ENCODE measurements at regions not wholly inside any gene's neighbourhood (a gene's known extent, or its start where the extent isn't known, plus 50 kb on each side); places are given as distances from the start of the nearest gene placed in this dataset.

- Mint-ChIP-seq H3K27ac (ENCODE audit: unreplicated experiment) (no peak overlapping the region), H3K27me3 (ENCODE audit: unreplicated experiment) (no peaks in the 10 kb centered on the region)
- TF ChIP-seq CTCF (IDR thresholded peaks at IDR 0.05; ENCODE audit: partially characterized antibody, unreplicated experiment), result no peak
These were observed 95.3 kb upstream of the CCDC112 start for GRCh38 chr5:115391780-115392179.

GRCh38 chr5:115389799-115390382 is 93.4 kb upstream of the CCDC112 start:
- no peak for TF ChIP-seq CTCF (IDR thresholded peaks at IDR 0.05; ENCODE audit: partially characterized antibody, unreplicated experiment)
- no peaks in the 10 kb centered on the region for H3K27me3 Mint-ChIP-seq (ENCODE audit: unreplicated experiment)
- no peak overlapping the region for H3K4me3 Mint-ChIP-seq (ENCODE audit: unreplicated experiment)
- H3K36me3 Mint-ChIP-seq (ENCODE audit: unreplicated experiment), result peaks cover 6% of the 10 kb centered on the region
- no peak for DNase-seq
- H3K9me3 Mint-ChIP-seq (ENCODE audit: unreplicated experiment), result peaks cover 6% of the 10 kb centered on the region
- no peak overlapping the region for H3K27ac Mint-ChIP-seq (ENCODE audit: unreplicated experiment)
- peaks cover 9% of the 10 kb centered on the region for H3K4me1 Mint-ChIP-seq (ENCODE audit: low read depth, unreplicated experiment)

More at GRCh38 chr5:115391780-115392179, 95.3 kb upstream of the CCDC112 start:
- H3K4me1 Mint-ChIP-seq (ENCODE audit: low read depth, unreplicated experiment), result peaks cover 9% of the 10 kb centered on the region
- no peak for DNase-seq
- H3K9me3 Mint-ChIP-seq (ENCODE audit: unreplicated experiment), result peaks cover 5% of the 10 kb centered on the region
- no peak overlapping the region for H3K4me3 Mint-ChIP-seq (ENCODE audit: unreplicated experiment)
- peaks cover 6% of the 10 kb centered on the region for H3K36me3 Mint-ChIP-seq (ENCODE audit: unreplicated experiment)

- H3K4me3 Mint-ChIP-seq (ENCODE audit: unreplicated experiment), result peak overlapping the region; percentile 27
- H3K36me3 Mint-ChIP-seq (ENCODE audit: unreplicated experiment), result peaks cover 6% of the 10 kb centered on the region
- no peak for TF ChIP-seq CTCF (IDR thresholded peaks at IDR 0.05; ENCODE audit: partially characterized antibody, unreplicated experiment)
- peaks cover 9% of the 10 kb centered on the region for H3K4me1 Mint-ChIP-seq (ENCODE audit: low read depth, unreplicated experiment)
- peak overlapping the region; percentile 48 for H3K27ac Mint-ChIP-seq (ENCODE audit: unreplicated experiment)
- DNase-seq, result no peak
- H3K9me3 Mint-ChIP-seq (ENCODE audit: unreplicated experiment), result peaks cover 4% of the 10 kb centered on the region
- no peaks in the 10 kb centered on the region for H3K27me3 Mint-ChIP-seq (ENCODE audit: unreplicated experiment)
These were observed 92.8 kb upstream of the CCDC112 start for GRCh38 chr5:115389034-115389798.

GRCh38 chr5:115388240-115388639 is 91.8 kb upstream of the CCDC112 start:
- Mint-ChIP-seq H3K9me3 (ENCODE audit: unreplicated experiment) (peaks cover 3% of the 10 kb centered on the region), H3K4me1 (ENCODE audit: low read depth, unreplicated experiment) (peaks cover 9% of the 10 kb centered on the region), H3K27ac (ENCODE audit: unreplicated experiment) (peak overlapping the region; percentile 30), H3K4me3 (ENCODE audit: unreplicated experiment) (no peak overlapping the region), H3K36me3 (ENCODE audit: unreplicated experiment) (peaks cover 6% of the 10 kb centered on the region), H3K27me3 (ENCODE audit: unreplicated experiment) (no peaks in the 10 kb centered on the region)
- DNase-seq, result no peak
- TF ChIP-seq CTCF (IDR thresholded peaks at IDR 0.05; ENCODE audit: partially characterized antibody, unreplicated experiment), result no peak

GRCh38 chr5:115387816-115388215 is 91.4 kb upstream of the CCDC112 start:
- H3K4me3 Mint-ChIP-seq (ENCODE audit: unreplicated experiment), result no peak overlapping the region
- H3K27me3 Mint-ChIP-seq (ENCODE audit: unreplicated experiment), result no peaks in the 10 kb centered on the region
- H3K36me3 Mint-ChIP-seq (ENCODE audit: unreplicated experiment), result peaks cover 5% of the 10 kb centered on the region
- no peak overlapping the region for H3K27ac Mint-ChIP-seq (ENCODE audit: unreplicated experiment)
- DNase-seq, result no peak
- H3K4me1 Mint-ChIP-seq (ENCODE audit: low read depth, unreplicated experiment), result peaks cover 9% of the 10 kb centered on the region
- no peak for TF ChIP-seq CTCF (IDR thresholded peaks at IDR 0.05; ENCODE audit: partially characterized antibody, unreplicated experiment)
- peaks cover 3% of the 10 kb centered on the region for H3K9me3 Mint-ChIP-seq (ENCODE audit: unreplicated experiment)

All from glutamatergic neuron (in vitro differentiated cells).